NT2/D1 (cell line): ENCODE measurements at regions not wholly inside any gene's neighbourhood (a gene's known extent, or its start where the extent isn't known, plus 50 kb on each side); places are given as distances from the start of the nearest gene placed in this dataset.

ENCODE experiments used
- DNase-seq: peaks from one replicate; pipeline ENCODE4 v3.0.0-alpha.2; 2011; ENCODE audit warnings: low read depth, low spot score
- H3K27me3 ChIP-seq: 2 replicates; pipeline ENCODE4 v1.6.0; 2011; ENCODE audit warnings: mild to moderate bottlenecking; ENCODE audit not compliant: insufficient read length, insufficient read depth
- H3K36me3 ChIP-seq: 2 replicates; pipeline ENCODE4 v1.6.1; 2011; ENCODE audit warnings: mild to moderate bottlenecking, low read length, mixed read lengths; ENCODE audit not compliant: insufficient read depth, insufficient read length
- H3K4me1 ChIP-seq: 2 replicates; pipeline ENCODE4 v1.5.1; 2011; ENCODE audit not compliant: insufficient read depth, insufficient read length
- H3K4me3 ChIP-seq: 2 replicates; pipeline ENCODE4 v1.5.1; 2011; ENCODE audit warnings: low read depth; ENCODE audit not compliant: insufficient read length
- H3K9ac ChIP-seq: 2 replicates; pipeline ENCODE4 v1.6.0; 2011; ENCODE audit warnings: low read depth; ENCODE audit not compliant: insufficient read length
- H3K9me3 ChIP-seq: 2 replicates; pipeline ENCODE4 v1.5.1; 2011; ENCODE audit warnings: mild to moderate bottlenecking, low read length; ENCODE audit not compliant: insufficient read depth
- SUZ12 ChIP-seq: IDR thresholded peaks from 2 replicates; pipeline ENCODE4 v1.6.1; 2011; ENCODE audit not compliant: insufficient read length, insufficient read depth; ENCODE audit errors: extremely low read depth
- YY1 ChIP-seq: IDR thresholded peaks from 2 replicates; pipeline ENCODE4 v1.6.1; 2011; ENCODE audit not compliant: insufficient read length, insufficient read depth
- ZNF274 ChIP-seq: IDR thresholded peaks from 2 replicates; pipeline ENCODE4 v1.6.1; 2011; ENCODE audit warnings: mild to moderate bottlenecking, low read depth, low read length

GRCh38 chr10:3455385-3456334 is 283.1 kb upstream of the PITRM1 start:
- Histone ChIP-seq H3K9ac (no peak overlapping the region), H3K4me3 (no peak overlapping the region), H3K9me3 (peaks cover 13% of the 10 kb centered on the region; the same call in 1 of the 2 replicates), H3K36me3 (no peaks in the 10 kb centered on the region), H3K27me3 (no peaks in the 10 kb centered on the region), H3K4me1 (no peaks in the 10 kb centered on the region)
- DNase-seq: no peak
- no peak for TF ChIP-seq SUZ12
- no peak for TF ChIP-seq YY1
- no peak for TF ChIP-seq ZNF274

DNA sequence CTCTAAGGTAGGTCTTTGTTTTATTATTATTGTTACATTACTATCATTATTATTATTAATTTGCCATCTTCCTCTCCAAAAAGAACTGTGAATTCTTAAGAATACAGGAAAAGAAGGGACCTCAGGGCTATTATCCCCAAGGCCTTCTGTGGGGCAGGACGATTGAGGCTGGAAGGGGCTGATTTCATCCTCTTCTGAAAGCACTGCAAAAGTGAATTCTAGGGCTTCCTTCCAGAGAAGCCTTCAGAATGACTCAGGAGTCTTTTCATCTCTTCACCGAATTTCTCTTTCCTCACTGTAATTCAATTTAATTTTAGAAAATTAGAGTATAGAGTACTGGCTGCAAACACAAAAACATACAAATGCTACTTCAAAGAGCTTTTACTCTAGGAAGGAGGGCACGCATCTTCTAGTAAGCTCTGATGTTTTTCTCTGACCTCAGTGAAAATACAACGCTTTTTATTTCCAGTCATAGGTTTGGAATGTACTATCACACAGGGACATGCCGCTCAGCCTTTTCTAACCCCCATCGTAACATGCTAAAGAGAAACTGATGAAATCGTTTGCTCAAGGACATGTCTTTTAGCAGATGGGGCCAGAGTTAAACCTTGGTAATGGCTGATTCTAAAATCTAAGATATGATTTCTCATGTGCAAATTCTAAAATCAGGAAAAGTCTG is 280.2 kb upstream of the PITRM1 start:
- no peak for TF ChIP-seq YY1
- TF ChIP-seq ZNF274: no peak
- TF ChIP-seq SUZ12: no peak
- Histone ChIP-seq H3K9ac (no peak overlapping the region), H3K27me3 (no peaks in the 10 kb centered on the region), H3K4me1 (no peaks in the 10 kb centered on the region), H3K36me3 (no peaks in the 10 kb centered on the region), H3K9me3 (peaks cover 9% of the 10 kb centered on the region; the same call in 1 of the 2 replicates), H3K4me3 (no peak overlapping the region)
- DNase-seq: no peak

GRCh38 chr10:3452173-3452626 is 279.6 kb upstream of the PITRM1 start:
- DNase-seq: peak; percentile 36
- peaks cover 3% of the 10 kb centered on the region; the same call in 1 of the 2 replicates for H3K9me3 ChIP-seq

GRCh38 chr10:3451516-3452172 is 279.1 kb upstream of the PITRM1 start:
- DNase-seq: no peak
- Histone ChIP-seq H3K4me3 (no peak overlapping the region), H3K9ac (no peak overlapping the region), H3K9me3 (no peaks in the 10 kb centered on the region), H3K36me3 (no peaks in the 10 kb centered on the region), H3K4me1 (no peaks in the 10 kb centered on the region), H3K27me3 (no peaks in the 10 kb centered on the region)
- TF ChIP-seq SUZ12 (no peak), YY1 (no peak), ZNF274 (no peak)

More at GRCh38 chr10:3452173-3452626, 279.6 kb upstream of the PITRM1 start:
- H3K27me3 ChIP-seq: no peaks in the 10 kb centered on the region
- H3K4me3 ChIP-seq: no peak overlapping the region
- TF ChIP-seq YY1 (no peak), ZNF274 (no peak), SUZ12 (no peak)
- H3K9ac ChIP-seq: no peak overlapping the region
- H3K36me3 ChIP-seq: no peaks in the 10 kb centered on the region
- H3K4me1 ChIP-seq: no peaks in the 10 kb centered on the region

- no peak for TF ChIP-seq YY1
- no peak for TF ChIP-seq SUZ12
- no peak for TF ChIP-seq ZNF274
- DNase-seq: no peak
- Histone ChIP-seq H3K36me3 (no peaks in the 10 kb centered on the region), H3K9ac (no peak overlapping the region), H3K4me1 (no peaks in the 10 kb centered on the region), H3K9me3 (peaks cover 7% of the 10 kb centered on the region; the same call in 1 of the 2 replicates), H3K4me3 (no peak overlapping the region), H3K27me3 (no peaks in the 10 kb centered on the region)
Observed at GRCh38 chr10:3446221-3446620, 273.6 kb upstream of the PITRM1 start.

- Histone ChIP-seq H3K9ac (no peak overlapping the region), H3K36me3 (no peaks in the 10 kb centered on the region), H3K27me3 (no peaks in the 10 kb centered on the region), H3K9me3 (peaks cover 7% of the 10 kb centered on the region; the same call in 1 of the 2 replicates), H3K4me1 (no peaks in the 10 kb centered on the region), H3K4me3 (no peak overlapping the region)
- no peak for DNase-seq
- TF ChIP-seq SUZ12 (no peak), YY1 (no peak), ZNF274 (no peak)
Observed at GRCh38 chr10:3445648-3446047, 273.1 kb upstream of the PITRM1 start.
